AG10803 (cell line): ENCODE measurements at regions not wholly inside any gene's neighbourhood (a gene's known extent, or its start where the extent isn't known, plus 50 kb on each side); places are given as distances from the start of the nearest gene placed in this dataset.

Experiments used
- DNase-seq: peaks from one replicate; pipeline ENCODE4 v3.0.0; 2010; ENCODE audit warnings: low read depth
- H3K4me3 ChIP-seq: 2 replicates; pipeline ENCODE4 v1.5.1; 2011; ENCODE audit warnings: mild to moderate bottlenecking, low read length, control low read depth
- CTCF ChIP-seq: conservative IDR thresholded peaks from 2 replicates; pipeline ENCODE4 v1.5.1; 2011; ENCODE audit warnings: mild to moderate bottlenecking, low read length, control low read depth, inconsistent platforms

GRCh38 chr11:134741453-134742223 lies 329.6 kb upstream of the B3GAT1 start:
- DNase-seq: no peak
- TF ChIP-seq CTCF: no peak
- H3K4me3 ChIP-seq: no peak overlapping the region

GRCh38 chr11:134740590-134741261 lies 328.7 kb upstream of the B3GAT1 start:
- no peak for TF ChIP-seq CTCF
- no peak overlapping the region for H3K4me3 ChIP-seq
- DNase-seq: no peak

GRCh38 chr11:134739136-134739535 lies 327.1 kb upstream of the B3GAT1 start:
- TF ChIP-seq CTCF: no peak
- H3K4me3 ChIP-seq: no peak overlapping the region
- DNase-seq: no peak

GRCh38 chr11:134738581-134738980 lies 326.5 kb upstream of the B3GAT1 start:
- no peak for DNase-seq
- no peak for TF ChIP-seq CTCF
- H3K4me3 ChIP-seq: no peak overlapping the region

GRCh38 chr11:134737563-134738510 lies 325.8 kb upstream of the B3GAT1 start:
- no peak for DNase-seq
- TF ChIP-seq CTCF: no peak
- no peak overlapping the region for H3K4me3 ChIP-seq

GRCh38 chr11:134736251-134736947 lies 324.4 kb upstream of the B3GAT1 start:
- TF ChIP-seq CTCF: no peak
- no peak for DNase-seq

More at GRCh38 chr11:134736251-134736947, 324.4 kb upstream of the B3GAT1 start:
- no peak overlapping the region for H3K4me3 ChIP-seq
